T-helper 17 cell (primary cell): ENCODE measurements at regions not wholly inside any gene's neighbourhood (a gene's known extent, or its start where the extent isn't known, plus 50 kb on each side); places are given as distances from the start of the nearest gene placed in this dataset.

Experiments
- ATAC-seq: fragments of 150-1000 bp; cut with Tn5 transposase; 2 replicates; pipeline ENCODE4 v1.10.0; 2021; ENCODE audit warnings: mild to moderate bottlenecking, moderate library complexity
- DNase-seq, 3 donors: peaks; one replicate each; pipeline versions ENCODE4 v3.0.0 to v3.0.0-alpha.2; 2020 to 2021
- H3K9me3 ChIP-seq: one replicate; pipeline ENCODE4 v1.7.0; 2013; ENCODE audit warnings: low read length, mild to moderate bottlenecking; ENCODE audit not compliant: control insufficient read depth, poor library complexity, severe bottlenecking
- H3K27ac Mint-ChIP-seq: one replicate; pipeline ENCODE4 v1.8.0; 2022; ENCODE audit warnings: mild to moderate bottlenecking, moderate library complexity, mixed read lengths
- H3K27me3 Mint-ChIP-seq: one replicate; pipeline ENCODE4 v1.8.0; 2022; ENCODE audit warnings: mixed read lengths
- H3K36me3 Mint-ChIP-seq: one replicate; pipeline ENCODE4 v1.8.0; 2022; ENCODE audit warnings: low read depth, mixed read lengths
- H3K4me1 Mint-ChIP-seq: one replicate; pipeline ENCODE4 v1.8.0; 2022; ENCODE audit warnings: mild to moderate bottlenecking, mixed read lengths
- H3K4me3 Mint-ChIP-seq: one replicate; pipeline ENCODE4 v1.8.0; 2022; ENCODE audit warnings: mild to moderate bottlenecking, moderate library complexity, mixed read lengths

DNA sequence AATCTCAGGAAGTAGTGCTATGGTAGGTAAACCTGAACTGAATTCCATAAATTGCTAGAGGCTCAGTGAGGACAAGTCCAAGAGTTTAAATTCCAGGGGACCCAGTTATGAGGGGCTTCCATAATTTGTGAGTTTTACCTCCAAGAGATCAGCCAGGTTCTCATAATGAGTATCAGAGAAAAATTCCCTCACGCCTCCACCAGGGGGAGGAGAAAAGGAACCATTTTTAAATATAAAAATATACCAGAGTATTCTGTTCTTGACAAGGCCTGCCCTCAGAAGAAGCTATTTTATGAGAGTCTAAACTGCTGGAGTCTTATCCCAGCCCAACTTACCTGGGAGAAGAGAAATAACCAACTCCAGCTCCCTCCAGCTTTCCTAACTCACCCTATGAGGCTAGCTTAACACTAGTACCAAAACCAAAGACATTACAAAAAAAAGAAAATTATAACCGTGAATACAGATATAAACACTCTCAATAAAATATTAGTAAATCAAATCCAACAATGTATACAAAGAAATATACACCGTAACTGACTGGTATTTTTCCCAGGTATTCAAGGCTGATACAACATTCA lies 158.7 kb downstream of the TFAP2A start:
- DNase-seq: no peak
- ATAC-seq: no peak
- H3K27ac Mint-ChIP-seq: no peak overlapping the region
- H3K36me3 Mint-ChIP-seq: no peaks in the 10 kb centered on the region
- H3K9me3 ChIP-seq: no peaks in the 10 kb centered on the region
- H3K27me3 Mint-ChIP-seq: peaks cover 12% of the 10 kb centered on the region
- no peak overlapping the region for H3K4me3 Mint-ChIP-seq
- H3K4me1 Mint-ChIP-seq: no peaks in the 10 kb centered on the region

DNA sequence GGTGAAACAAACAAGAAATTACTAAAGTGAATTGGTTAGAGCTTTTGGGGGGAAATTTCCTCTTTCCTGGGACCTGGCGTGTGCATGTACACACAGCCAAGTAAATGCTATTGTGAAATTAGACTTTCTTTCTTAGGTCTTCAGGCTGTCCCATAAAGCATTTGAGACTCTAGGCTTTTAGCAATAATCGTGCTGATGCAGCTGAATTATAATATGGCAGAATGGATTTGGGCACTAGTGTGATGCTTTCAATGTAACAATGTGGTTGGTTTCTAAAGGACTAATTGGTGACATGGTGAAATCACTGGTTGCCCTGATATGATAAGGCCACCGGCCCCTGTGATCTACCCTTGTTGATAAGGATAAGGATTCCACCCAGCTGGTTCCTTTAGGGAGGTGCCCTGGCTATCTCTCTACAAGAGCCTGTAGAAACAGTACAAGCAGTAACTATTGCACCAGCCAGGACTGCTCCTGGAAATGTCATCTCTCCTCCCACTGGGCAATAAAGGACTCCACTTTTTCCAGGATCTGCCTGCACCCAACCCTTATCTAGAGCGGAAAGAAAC lies 164.1 kb downstream of the TFAP2A start:
- no peak for ATAC-seq
- no peaks in the 10 kb centered on the region for H3K4me1 Mint-ChIP-seq
- H3K4me3 Mint-ChIP-seq: no peak overlapping the region

DNA sequence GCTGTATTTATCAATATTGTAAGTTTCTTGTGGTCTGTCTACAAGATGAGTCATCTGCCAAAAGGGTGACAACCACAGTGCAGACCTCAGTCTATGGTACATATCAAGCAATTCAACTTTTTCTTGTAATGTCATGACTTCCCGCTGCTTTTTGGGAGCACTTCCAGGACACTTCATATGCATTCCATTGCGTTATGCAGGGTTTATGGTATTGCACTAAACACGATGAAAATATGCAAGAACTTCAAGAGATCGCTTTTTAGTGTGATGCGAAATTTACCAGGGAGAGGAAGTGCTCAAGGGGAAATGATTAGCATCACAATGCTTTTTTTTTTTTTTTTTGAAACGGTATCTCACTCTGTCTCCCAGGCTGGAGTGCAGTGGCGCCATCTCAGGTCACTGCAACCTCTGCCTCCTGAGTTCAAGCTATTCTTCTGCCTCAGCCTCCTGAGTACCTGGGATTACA lies 166.5 kb downstream of the TFAP2A start:
- Mint-ChIP-seq H3K27ac (no peak overlapping the region), H3K36me3 (no peaks in the 10 kb centered on the region), H3K4me3 (no peak overlapping the region), H3K27me3 (peaks cover 12% of the 10 kb centered on the region), H3K4me1 (no peaks in the 10 kb centered on the region)
- DNase-seq (no peak), ATAC-seq (no peak)
- H3K9me3 ChIP-seq: no peaks in the 10 kb centered on the region

More for the DNA sequence above, 164.1 kb downstream of the TFAP2A start:
- H3K27ac Mint-ChIP-seq: no peak overlapping the region
- DNase-seq: no peak
- H3K36me3 Mint-ChIP-seq: no peaks in the 10 kb centered on the region
- H3K9me3 ChIP-seq: no peaks in the 10 kb centered on the region
- H3K27me3 Mint-ChIP-seq: peaks cover 12% of the 10 kb centered on the region

- H3K27ac Mint-ChIP-seq: no peak overlapping the region
- ATAC-seq: no peak
- H3K4me3 Mint-ChIP-seq: no peak overlapping the region
Measured at GRCh38 chr6:10237298-10238038, 177.4 kb downstream of the TFAP2A start.

DNA sequence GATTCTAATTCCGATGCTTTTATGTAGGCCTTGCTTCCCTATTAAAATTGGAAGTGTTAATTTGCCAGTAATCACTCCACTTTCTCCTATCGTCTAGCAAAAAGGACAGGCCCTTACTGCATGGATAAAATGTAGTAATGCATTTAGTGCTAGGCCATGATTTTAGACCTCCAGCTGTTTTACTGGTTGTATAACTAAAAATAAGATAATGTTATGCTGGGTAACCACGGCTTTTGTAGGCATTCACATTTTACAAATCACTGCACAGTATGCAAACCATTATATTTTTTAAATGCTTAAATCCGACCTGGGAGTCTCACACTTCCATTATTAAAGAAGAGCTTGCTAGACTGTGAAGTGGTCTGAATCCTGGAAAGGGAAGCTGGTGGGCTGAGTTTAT lies 179.5 kb downstream of the TFAP2A start:
- Mint-ChIP-seq H3K4me3 (no peak overlapping the region), H3K4me1 (no peaks in the 10 kb centered on the region), H3K36me3 (no peaks in the 10 kb centered on the region), H3K27ac (no peak overlapping the region), H3K27me3 (peaks cover 5% of the 10 kb centered on the region)
- no peak for DNase-seq
- H3K9me3 ChIP-seq: no peaks in the 10 kb centered on the region
- no peak for ATAC-seq

More at GRCh38 chr6:10237298-10238038, 177.4 kb downstream of the TFAP2A start:
- H3K27me3 Mint-ChIP-seq: peaks cover 5% of the 10 kb centered on the region
- no peaks in the 10 kb centered on the region for H3K4me1 Mint-ChIP-seq
- no peak for DNase-seq
- no peaks in the 10 kb centered on the region for H3K9me3 ChIP-seq
- no peaks in the 10 kb centered on the region for H3K36me3 Mint-ChIP-seq

DNA sequence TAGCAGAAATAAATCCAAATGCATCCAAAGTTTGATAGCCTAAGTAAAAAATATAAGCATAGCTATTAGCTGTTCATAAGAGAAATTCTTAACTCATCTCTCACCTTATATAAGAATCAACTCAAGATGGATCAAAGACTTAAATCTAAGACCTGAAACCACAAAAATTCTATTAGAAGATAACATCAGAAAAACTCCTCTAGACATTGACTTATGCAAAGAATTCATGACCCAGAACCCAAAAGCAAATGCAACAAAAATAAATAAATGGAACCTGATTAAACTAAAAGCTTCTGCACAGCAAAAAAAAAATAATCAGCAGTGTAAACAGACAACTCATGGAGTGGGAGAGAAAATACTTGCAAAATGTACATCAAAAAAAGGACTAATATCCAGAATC lies 184.3 kb downstream of the TFAP2A start:
- ATAC-seq (no peak), DNase-seq (no peak)
- Mint-ChIP-seq H3K27ac (no peak overlapping the region), H3K4me1 (no peaks in the 10 kb centered on the region), H3K36me3 (no peaks in the 10 kb centered on the region), H3K4me3 (no peak overlapping the region), H3K27me3 (no peaks in the 10 kb centered on the region)
- H3K9me3 ChIP-seq: peaks cover 2% of the 10 kb centered on the region

DNA sequence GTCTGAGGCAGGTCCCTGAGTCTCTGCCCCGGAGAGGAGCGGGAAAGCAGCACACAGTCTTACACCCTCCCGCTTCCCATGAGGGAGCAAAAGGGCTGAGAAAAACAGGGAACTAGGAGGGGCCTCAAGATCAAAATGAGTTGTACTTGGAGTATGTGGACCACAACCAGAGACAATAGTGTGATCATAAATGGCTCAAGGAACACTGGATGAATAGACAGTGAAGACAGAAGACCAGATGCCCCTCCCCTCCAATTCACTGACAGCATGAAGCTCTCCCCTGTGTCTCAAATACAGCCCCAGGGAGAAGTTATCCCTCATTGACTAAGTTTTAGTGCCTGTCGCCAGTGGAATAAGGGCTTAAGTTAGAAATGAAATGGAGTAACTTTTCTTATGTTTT lies 191.0 kb downstream of the TFAP2A start:
- H3K27me3 Mint-ChIP-seq: no peaks in the 10 kb centered on the region
- no peaks in the 10 kb centered on the region for H3K4me1 Mint-ChIP-seq
- no peak overlapping the region for H3K27ac Mint-ChIP-seq
- ATAC-seq (no peak), DNase-seq (no peak)
- peaks cover 2% of the 10 kb centered on the region for H3K9me3 ChIP-seq
- H3K36me3 Mint-ChIP-seq: no peaks in the 10 kb centered on the region
- H3K4me3 Mint-ChIP-seq: no peak overlapping the region

GRCh38 chr6:10221178-10221577 lies 193.7 kb downstream of the TFAP2A start:
- H3K27me3 Mint-ChIP-seq: no peaks in the 10 kb centered on the region
- ATAC-seq (no peak), DNase-seq (no peak)
- H3K9me3 ChIP-seq: no peaks in the 10 kb centered on the region
- H3K27ac Mint-ChIP-seq: no peak overlapping the region
- no peaks in the 10 kb centered on the region for H3K4me1 Mint-ChIP-seq
- no peak overlapping the region for H3K4me3 Mint-ChIP-seq
- no peaks in the 10 kb centered on the region for H3K36me3 Mint-ChIP-seq

- Mint-ChIP-seq H3K4me3 (no peak overlapping the region), H3K36me3 (no peaks in the 10 kb centered on the region), H3K27ac (no peak overlapping the region), H3K4me1 (no peaks in the 10 kb centered on the region), H3K27me3 (no peaks in the 10 kb centered on the region)
- no peak for ATAC-seq
- DNase-seq: no peak
- no peaks in the 10 kb centered on the region for H3K9me3 ChIP-seq
Measured at GRCh38 chr6:10219510-10219909, 195.4 kb downstream of the TFAP2A start.

DNA sequence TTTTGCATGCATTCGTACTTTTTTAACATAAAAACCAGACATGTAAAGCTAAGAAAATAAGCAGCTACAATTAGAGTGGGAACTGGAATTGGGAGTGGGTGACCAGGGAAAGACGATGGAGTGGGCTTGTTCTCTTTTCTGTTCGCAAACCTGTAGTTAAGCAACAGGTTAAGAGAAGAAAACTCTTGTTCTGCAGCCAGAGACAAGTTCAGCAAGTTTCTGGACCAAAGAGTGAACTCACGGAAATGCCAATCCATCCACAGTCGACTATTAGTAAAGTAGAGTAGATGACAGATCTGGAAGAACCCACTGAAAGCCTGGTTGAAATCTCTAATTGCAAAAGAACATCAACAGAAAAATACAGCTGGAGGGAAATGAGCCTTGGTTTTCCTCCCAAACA lies 197.8 kb downstream of the TFAP2A start:
- ATAC-seq (no peak), DNase-seq (no peak)
- Mint-ChIP-seq H3K27me3 (no peaks in the 10 kb centered on the region), H3K36me3 (no peaks in the 10 kb centered on the region), H3K27ac (no peak overlapping the region), H3K4me3 (no peak overlapping the region), H3K4me1 (no peaks in the 10 kb centered on the region)
- H3K9me3 ChIP-seq: no peaks in the 10 kb centered on the region

DNA sequence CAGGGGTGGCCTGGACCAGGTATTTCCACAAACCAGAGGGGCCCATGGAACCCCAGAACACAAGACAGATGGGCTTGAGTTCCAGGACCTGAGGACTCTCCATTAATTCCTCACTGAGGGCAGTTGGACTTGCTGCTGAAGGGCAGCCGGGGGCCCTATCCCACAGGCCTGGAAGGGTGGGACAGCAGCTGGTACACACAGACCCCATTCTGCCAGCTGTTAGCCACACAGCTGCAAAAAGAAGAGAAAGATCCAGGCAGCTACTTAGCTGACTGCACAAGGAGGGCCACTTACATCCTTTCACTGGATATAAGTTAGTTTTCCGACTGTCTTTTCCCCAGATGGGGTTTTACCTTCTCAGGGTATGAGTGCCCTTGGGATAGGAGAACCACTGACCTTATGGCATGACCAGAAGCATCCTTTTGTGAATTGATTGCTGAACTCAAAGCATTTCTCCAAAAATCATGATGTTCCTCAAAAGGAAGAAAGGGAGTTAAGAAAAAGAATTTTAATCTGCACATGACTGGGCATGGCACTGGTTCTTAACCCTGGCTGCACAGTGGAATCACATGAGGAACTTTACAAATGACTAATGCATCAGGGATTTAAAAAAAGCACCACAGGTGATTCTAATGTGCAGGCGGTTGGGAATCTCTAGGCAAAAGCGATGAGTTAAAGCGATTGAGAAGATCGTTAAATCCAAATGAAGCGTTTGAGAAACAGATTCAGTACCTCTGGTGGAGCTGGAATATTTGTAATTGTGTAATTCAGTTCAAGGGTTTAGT lies 199.4 kb downstream of the TFAP2A start:
- DNase-seq (no peak), ATAC-seq (no peak)
- H3K9me3 ChIP-seq: no peaks in the 10 kb centered on the region
- no peaks in the 10 kb centered on the region for H3K4me1 Mint-ChIP-seq
- no peaks in the 10 kb centered on the region for H3K27me3 Mint-ChIP-seq
- H3K4me3 Mint-ChIP-seq: no peak overlapping the region
- H3K27ac Mint-ChIP-seq: no peak overlapping the region
- no peaks in the 10 kb centered on the region for H3K36me3 Mint-ChIP-seq

GRCh38 chr6:10210052-10210451 lies 204.8 kb downstream of the TFAP2A start:
- H3K4me3 Mint-ChIP-seq: no peak overlapping the region
- no peaks in the 10 kb centered on the region for H3K9me3 ChIP-seq
- no peaks in the 10 kb centered on the region for H3K36me3 Mint-ChIP-seq
- no peak for ATAC-seq
- no peak overlapping the region for H3K27ac Mint-ChIP-seq
- no peaks in the 10 kb centered on the region for H3K4me1 Mint-ChIP-seq
- no peak for DNase-seq
- no peaks in the 10 kb centered on the region for H3K27me3 Mint-ChIP-seq

GRCh38 chr6:10205892-10206291 lies 209.0 kb downstream of the TFAP2A start:
- no peak overlapping the region for H3K4me3 Mint-ChIP-seq
- no peaks in the 10 kb centered on the region for H3K27me3 Mint-ChIP-seq
- DNase-seq (no peak), ATAC-seq (no peak)
- H3K36me3 Mint-ChIP-seq: no peaks in the 10 kb centered on the region
- H3K4me1 Mint-ChIP-seq: no peaks in the 10 kb centered on the region
- no peaks in the 10 kb centered on the region for H3K9me3 ChIP-seq
- no peak overlapping the region for H3K27ac Mint-ChIP-seq
